HepG2 (cell line): ENCODE measurements at regions not wholly inside any gene's neighbourhood (a gene's known extent, or its start where the extent isn't known, plus 50 kb on each side); places are given as distances from the start of the nearest gene placed in this dataset.

Experiments used
- ATAC-seq: fragments of 200-7000 bp; cut with Tn5 transposase; 3 replicates; pipeline ENCODE4 v1.9.1; 2020; ENCODE audit warnings: mild to moderate bottlenecking, moderate library complexity
- BruUV-seq: library from RNA; stranded (reverse); fragments of 400-500 nt; replicated peaks from 2 replicates; lab custom pipeline; 2021; lab: Mats Ljungman, UMichigan
- CTCF ChIA-PET: fragments of 300-600 bp; formaldehyde crosslinking; extraction: SDS; loops from one replicate; lab custom pipeline; 2021; ENCODE audit warnings: low total read pairs, inconsistent platforms, low intra/inter-chr PET ratio; lab: Yijun Ruan, JAX
- POLR2A ChIA-PET: fragments of 350-600 bp; sonication (Branson Sonifier 250); formaldehyde crosslinking; loops from one replicate; lab custom pipeline; 2020; ENCODE audit warnings: antibody characterized with exemption, inconsistent platforms; lab: Yijun Ruan, JAX
- DNase-seq: peaks from one replicate; pipeline ENCODE4 v3.0.0-alpha.2; 2015; ENCODE audit warnings: low spot score
- FAIRE-seq: peaks from 3 replicates; lab custom pipeline; 2011; peaks lifted over from hg19 to GRCh38; lab: Jason Lieb, UNC
- H2AFZ ChIP-seq: one replicate; pipeline ENCODE4 v1.6.1; 2011; ENCODE audit warnings: low read length, inconsistent platforms
- H3K27ac ChIP-seq: fragments of 300-600 bp; 3 replicates; pipeline ENCODE4 v1.8.0; 2011; ENCODE audit warnings: mixed run types, mild to moderate bottlenecking, mixed read lengths, low read length, inconsistent platforms; ENCODE audit not compliant: insufficient read depth; ENCODE audit errors: extremely low read length
- H3K27me3 ChIP-seq, 2 experiments: fragments of 200-600 bp in 1 of 2; 2 replicates in 1 of 2; 3 replicates in 1 of 2; pipeline versions ENCODE4 v1.6.0 to v1.8.0; 2011; ENCODE audit warnings: low read length in 2 of 2, mild to moderate bottlenecking in 2 of 2, moderate library complexity in 2 of 2, inconsistent platforms in 1 of 2; ENCODE audit not compliant: insufficient read depth in 2 of 2, control insufficient read depth in 1 of 2
- H3K36me3 ChIP-seq, 2 experiments: fragments of 200-600 bp in 1 of 2; replicated peaks in 1 of 2; 2 replicates in 1 of 2; 3 replicates in 1 of 2; pipeline versions ENCODE4 v1.5.1 to v1.8.0; 2011; ENCODE audit warnings: low read length in 2 of 2, inconsistent platforms in 1 of 2; ENCODE audit not compliant: insufficient read depth in 2 of 2, control insufficient read depth in 1 of 2
- H3K4me1 ChIP-seq: 2 replicates; pipeline ENCODE4 v1.5.1; 2012; ENCODE audit warnings: low read length, inconsistent platforms; ENCODE audit not compliant: insufficient read depth
- H3K4me2 ChIP-seq: 2 replicates; pipeline ENCODE4 v1.6.0; 2011; ENCODE audit warnings: low read depth, low read length, inconsistent platforms
- H3K4me3 ChIP-seq, 3 experiments: fragments of 200-600 bp in 1 of 3; sonication (generic), shearing (Covaris generic) in 1 of 3; replicated peaks in 1 of 3; 2 replicates each; pipeline ENCODE4 v1.5.1; 2011 to 2016; ENCODE audit warnings: low read length in 3 of 3, inconsistent platforms in 2 of 3, low read depth in 2 of 3, mild to moderate bottlenecking in 2 of 3, control low read depth in 1 of 3, mixed read lengths in 1 of 3; ENCODE audit not compliant: insufficient read depth in 1 of 3
- H3K79me2 ChIP-seq: one replicate; pipeline ENCODE4 v1.6.1; 2011; ENCODE audit warnings: low read length, inconsistent platforms; ENCODE audit not compliant: insufficient read depth
- H3K9ac ChIP-seq: 2 replicates; pipeline ENCODE4 v1.6.0; 2011; ENCODE audit warnings: mild to moderate bottlenecking, low read depth, low read length, inconsistent platforms; ENCODE audit not compliant: insufficient read depth
- H3K9me3 ChIP-seq: 2 replicates; pipeline ENCODE4 v1.5.1; 2012; ENCODE audit warnings: mild to moderate bottlenecking, low read length
- H4K20me1 ChIP-seq: 2 replicates; pipeline ENCODE4 v1.6.0; 2011; ENCODE audit warnings: inconsistent platforms, mild to moderate bottlenecking, low read length, moderate library complexity; ENCODE audit not compliant: insufficient read depth
- PHF8 ChIP-seq: sonication (generic); formaldehyde crosslinking; IDR thresholded peaks from 2 replicates; pipeline ENCODE4 v1.5.0; 2020; ENCODE audit warnings: missing genetic modification reagents
- PRPF4 ChIP-seq: fragments of 200-400 bp; formaldehyde crosslinking; IDR thresholded peaks from 2 replicates; pipeline ENCODE4 v1.6.1; 2016; ENCODE audit warnings: low read length, low read depth; ENCODE audit not compliant: poor library complexity, severe bottlenecking
- SIX4 ChIP-seq: sonication (generic); formaldehyde crosslinking; IDR thresholded peaks from 2 replicates; pipeline ENCODE4 v1.4.0; 2020; ENCODE audit warnings: missing genetic modification reagents
- XRCC5 ChIP-seq: fragments of 200-400 bp; formaldehyde crosslinking; optimal IDR thresholded peaks from 2 replicates; pipeline ENCODE3; 2017; ENCODE audit warnings: mild to moderate bottlenecking, low read length
- ZHX1 ChIP-seq: sonication (generic); formaldehyde crosslinking; IDR thresholded peaks from 2 replicates; pipeline ENCODE4 v1.8.1; 2022; ENCODE audit warnings: low read depth, mild to moderate bottlenecking, missing genetic modification reagents
- ZNF232 ChIP-seq: sonication (generic); formaldehyde crosslinking; IDR thresholded peaks from 2 replicates; pipeline ENCODE4 v1.4.0; 2020; ENCODE audit warnings: missing genetic modification reagents, borderline replicate concordance
- ZNF33A ChIP-seq: sonication (generic); formaldehyde crosslinking; IDR thresholded peaks from 2 replicates; pipeline ENCODE4 v1.5.1; 2020; ENCODE audit warnings: missing genetic modification reagents, mild to moderate bottlenecking, moderate library complexity, borderline replicate concordance
- ZNF350 ChIP-seq: sonication (generic); formaldehyde crosslinking; IDR thresholded peaks from 2 replicates; pipeline ENCODE4 v1.4.0; 2020; ENCODE audit warnings: mild to moderate bottlenecking, low read depth, missing genetic modification reagents, borderline replicate concordance
- ZNF549 ChIP-seq: sonication (generic); formaldehyde crosslinking; IDR thresholded peaks from 2 replicates; pipeline ENCODE4 v1.5.0; 2020; ENCODE audit warnings: missing genetic modification reagents
- ZNF567 ChIP-seq: sonication (generic); formaldehyde crosslinking; IDR thresholded peaks from 2 replicates; pipeline ENCODE4 v1.8.1; 2023; ENCODE audit warnings: mild to moderate bottlenecking, missing genetic modification reagents, borderline replicate concordance
- ZNF569 ChIP-seq: sonication (generic); formaldehyde crosslinking; IDR thresholded peaks from 2 replicates; pipeline ENCODE4 v1.5.0; 2020; ENCODE audit warnings: mild to moderate bottlenecking, missing genetic modification reagents, moderate library complexity, borderline replicate concordance
- ZNF780A ChIP-seq: sonication (generic); formaldehyde crosslinking; IDR thresholded peaks from 2 replicates; pipeline ENCODE4 v1.8.0; 2022; ENCODE audit warnings: mild to moderate bottlenecking, missing genetic modification reagents, moderate library complexity
- ZNF782 ChIP-seq: sonication (generic); formaldehyde crosslinking; IDR thresholded peaks from 2 replicates; pipeline ENCODE4 v1.4.0; 2020; ENCODE audit warnings: missing genetic modification reagents, mild to moderate bottlenecking, borderline replicate concordance
- ZSCAN21 ChIP-seq: sonication (generic); formaldehyde crosslinking; IDR thresholded peaks from 2 replicates; pipeline ENCODE4 v1.8.0; 2022; ENCODE audit warnings: mild to moderate bottlenecking, missing genetic modification reagents, moderate library complexity, borderline replicate concordance
- WGBS: methylation state at CpG from one replicate; pipeline ENCODE4 v1.1.6; 2017; ENCODE audit warnings: low lambda C conversion rate; 5-methylcytosine and 5-hydroxymethylcytosine counted together
- in situ Hi-C: cut with HindIII; loops from 2 replicates; pipeline ENCODE4 v1.10.0; 2017; ENCODE audit warnings: low pct_unique_long_range_greater_than_20kb; ENCODE audit not compliant: extremely low pct_ligation_motif_present
- intact Hi-C: fragments of 100-400 bp; cut with micrococcal nuclease; formaldehyde crosslinking; loops from one replicate; pipeline ENCODE4 v1.10.0; 2022; ENCODE audit not compliant: unreplicated experiment

GRCh38 chr4:41361794-41362526, 105.2 kb downstream of the UCHL1 start:
- no peak overlapping the region for H3K27ac ChIP-seq
- no peak overlapping the region for H3K9ac ChIP-seq
- H3K9me3 ChIP-seq: no peaks in the 10 kb centered on the region
- WGBS: 38% methylated on average over 10 of the region's 10 CpGs
- DNase-seq (no peak), FAIRE-seq (no peak), ATAC-seq (no peak)
- no peaks in the 10 kb centered on the region for H3K79me2 ChIP-seq
- in situ Hi-C loops (no loop called here), intact Hi-C loops (no loop called here)
- BruUV-seq: no TSS peak
- POLR2A ChIA-PET: no interaction called here
- no peaks in the 10 kb centered on the region for H3K36me3 ChIP-seq
- no peak for TF ChIP-seq XRCC5
- TF ChIP-seq ZSCAN21 (CRISPR knock-in tag): no peak
- no peak for TF ChIP-seq ZNF549
- TF ChIP-seq SIX4 (CRISPR knock-in tag): no peak
- no peak for TF ChIP-seq ZNF569 (CRISPR knock-in tag)
- TF ChIP-seq ZHX1: no peak
- no peak for TF ChIP-seq ZNF780A (CRISPR knock-in tag)
- TF ChIP-seq ZNF350 (CRISPR knock-in tag): no peak
- TF ChIP-seq PRPF4: no peak
- TF ChIP-seq ZNF33A (CRISPR knock-in tag): no peak
- TF ChIP-seq ZNF782 (CRISPR knock-in tag): no peak
- no peak for TF ChIP-seq ZNF232
- TF ChIP-seq PHF8 (CRISPR knock-in tag): no peak
- no peak for TF ChIP-seq ZNF567 (CRISPR knock-in tag)
- CTCF ChIA-PET: no interaction called here
- no peak overlapping the region for H2AFZ ChIP-seq
- H4K20me1 ChIP-seq: no peaks in the 10 kb centered on the region
- no peak overlapping the region for H3K4me3 ChIP-seq
- no peak overlapping the region for H3K4me2 ChIP-seq
- peaks cover 9% of the 10 kb centered on the region; the same call in 1 of the 2 replicates for H3K4me1 ChIP-seq
- H3K27me3 ChIP-seq: peaks cover 5 to 49% of the 10 kb centered on the region in 2 experiments
